ENCODE measurements at regions not wholly inside any gene's neighbourhood (a gene's known extent, or its start where the extent isn't known, plus 50 kb on each side); places are given as distances from the start of the nearest gene placed in this dataset.

DNA sequence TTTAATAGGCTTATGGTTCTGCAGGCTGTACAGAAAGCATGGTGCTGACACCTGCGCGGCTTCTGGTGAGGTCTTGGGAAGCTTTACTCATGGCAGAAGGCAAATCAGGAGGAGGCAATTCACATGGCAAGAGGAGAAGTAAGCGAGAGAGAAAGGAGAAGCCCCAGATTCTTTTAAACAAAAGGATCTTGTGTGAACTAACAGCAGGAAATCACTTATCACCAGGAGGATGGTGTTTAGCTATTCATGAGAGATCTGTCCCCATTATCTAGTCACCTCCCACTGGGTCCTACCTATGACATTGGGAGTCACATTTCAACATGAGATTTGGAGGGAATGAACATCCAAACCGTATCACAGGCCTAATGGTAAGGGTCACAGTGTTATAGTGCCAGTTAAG lies 678.0 kb upstream of the KCND2 start:
- no peaks in the 10 kb centered on the region for H3K9me3 ChIP-seq (ENCODE audit: insufficient read depth, low read depth)
- H3K36me3 ChIP-seq (ENCODE audit: low read depth), result no peaks in the 10 kb centered on the region
- TF ChIP-seq, protein P1, sequence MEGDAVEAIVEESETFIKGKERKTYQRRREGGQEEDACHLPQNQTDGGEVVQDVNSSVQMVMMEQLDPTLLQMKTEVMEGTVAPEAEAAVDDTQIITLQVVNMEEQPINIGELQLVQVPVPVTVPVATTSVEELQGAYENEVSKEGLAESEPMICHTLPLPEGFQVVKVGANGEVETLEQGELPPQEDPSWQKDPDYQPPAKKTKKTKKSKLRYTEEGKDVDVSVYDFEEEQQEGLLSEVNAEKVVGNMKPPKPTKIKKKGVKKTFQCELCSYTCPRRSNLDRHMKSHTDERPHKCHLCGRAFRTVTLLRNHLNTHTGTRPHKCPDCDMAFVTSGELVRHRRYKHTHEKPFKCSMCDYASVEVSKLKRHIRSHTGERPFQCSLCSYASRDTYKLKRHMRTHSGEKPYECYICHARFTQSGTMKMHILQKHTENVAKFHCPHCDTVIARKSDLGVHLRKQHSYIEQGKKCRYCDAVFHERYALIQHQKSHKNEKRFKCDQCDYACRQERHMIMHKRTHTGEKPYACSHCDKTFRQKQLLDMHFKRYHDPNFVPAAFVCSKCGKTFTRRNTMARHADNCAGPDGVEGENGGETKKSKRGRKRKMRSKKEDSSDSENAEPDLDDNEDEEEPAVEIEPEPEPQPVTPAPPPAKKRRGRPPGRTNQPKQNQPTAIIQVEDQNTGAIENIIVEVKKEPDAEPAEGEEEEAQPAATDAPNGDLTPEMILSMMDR (conservative IDR thresholded peaks at IDR 0.05), result no peak
- TF ChIP-seq EZH2 (IDR thresholded peaks at IDR 0.05; ENCODE audit: low read depth), result no peak
- no peaks in the 10 kb centered on the region for H4K20me1 ChIP-seq (ENCODE audit: insufficient read depth)
- no TSS peak for BruUV-seq (replicated peaks)
- no peak overlapping the region for H3K27ac ChIP-seq
- H3K4me2 ChIP-seq, result no peak overlapping the region
- ChIA-PET POLR2A (ENCODE audit: unreplicated experiment) (no interaction called here), CTCF (no interaction called here)
- H3F3A ChIP-seq (ENCODE audit: insufficient read depth, low read depth), result no peaks in the 10 kb centered on the region
- H3K79me2 ChIP-seq (ENCODE audit: low read depth), result no peaks in the 10 kb centered on the region
- intact Hi-C loops (cut with micrococcal nuclease; ENCODE audit: unreplicated experiment), result no loop called here
- no peak for DNase-seq
- no peak overlapping the region for H2AFZ ChIP-seq
- H3K9me2 ChIP-seq (ENCODE audit: insufficient read depth), result no peaks in the 10 kb centered on the region
- no peaks in the 10 kb centered on the region for H3K4me1 ChIP-seq (replicated peaks; ENCODE audit: insufficient read depth)
- no peaks in the 10 kb centered on the region for H3K27me3 ChIP-seq (ENCODE audit: insufficient read depth, low read depth)
- H3K4me3 ChIP-seq, result no peak overlapping the region

DNA sequence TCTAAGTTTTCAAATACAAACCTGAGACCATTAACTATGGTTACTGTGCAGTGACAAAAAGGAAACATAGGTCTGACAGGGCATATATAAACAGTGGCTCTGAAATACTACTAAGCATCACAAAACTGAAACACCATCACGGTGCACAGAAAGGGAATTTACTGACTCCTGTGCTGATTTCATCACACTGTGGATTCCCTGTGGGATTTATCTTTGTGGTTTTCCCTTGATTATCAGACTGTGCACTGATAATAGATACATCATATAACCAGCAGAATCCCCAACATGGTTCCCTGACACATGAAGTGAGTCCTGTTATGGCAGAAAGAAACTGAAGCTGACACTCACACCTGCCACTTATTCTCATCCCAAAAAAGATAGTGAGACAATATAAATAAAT lies 676.3 kb upstream of the KCND2 start:
- no TSS peak for BruUV-seq (replicated peaks)
- Histone ChIP-seq H3K4me3 (no peak overlapping the region), H3K9me2 (ENCODE audit: insufficient read depth) (no peaks in the 10 kb centered on the region), H4K20me1 (ENCODE audit: insufficient read depth) (no peaks in the 10 kb centered on the region), H3K79me2 (ENCODE audit: low read depth) (no peaks in the 10 kb centered on the region), H3K27me3 (ENCODE audit: insufficient read depth, low read depth) (no peaks in the 10 kb centered on the region), H3K27ac (no peak overlapping the region), H3K9me3 (ENCODE audit: insufficient read depth, low read depth) (no peaks in the 10 kb centered on the region), H3K4me1 (replicated peaks; ENCODE audit: insufficient read depth) (no peaks in the 10 kb centered on the region), H3K36me3 (ENCODE audit: low read depth) (no peaks in the 10 kb centered on the region), H3F3A (ENCODE audit: insufficient read depth, low read depth) (no peaks in the 10 kb centered on the region), H2AFZ (no peak overlapping the region), H3K4me2 (no peak overlapping the region)
- intact Hi-C loops (cut with micrococcal nuclease; ENCODE audit: unreplicated experiment), result no loop called here
- no peak for DNase-seq
- CTCF ChIA-PET, result no interaction called here
- TF ChIP-seq, protein P1 (conservative IDR thresholded peaks at IDR 0.05), result no peak
- no peak for TF ChIP-seq EZH2 (IDR thresholded peaks at IDR 0.05; ENCODE audit: low read depth)
- POLR2A ChIA-PET (ENCODE audit: unreplicated experiment), result no interaction called here

DNA sequence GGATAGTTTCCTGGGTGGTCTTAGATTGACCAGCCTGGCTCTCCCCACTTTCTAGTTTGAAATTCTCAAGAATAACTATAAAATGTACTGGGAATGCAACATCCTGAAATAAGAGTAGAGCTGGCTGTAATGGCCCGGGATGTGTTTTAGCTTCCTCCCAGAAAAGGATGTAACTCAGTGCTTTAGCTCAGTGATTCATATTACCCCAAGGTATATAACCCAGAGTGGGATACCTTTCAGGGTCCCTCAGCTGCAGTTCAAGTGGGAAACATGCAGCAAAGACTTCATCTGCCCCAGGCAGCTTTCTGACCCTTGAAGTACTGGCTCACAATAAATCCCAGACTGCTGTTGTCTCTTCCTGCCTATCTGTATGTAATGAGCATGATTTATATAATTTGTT lies 666.7 kb upstream of the KCND2 start:
- no peak for TF ChIP-seq EZH2 (IDR thresholded peaks at IDR 0.05; ENCODE audit: low read depth)
- TF ChIP-seq, protein P1 (conservative IDR thresholded peaks at IDR 0.05), result no peak
- Histone ChIP-seq H3K36me3 (ENCODE audit: low read depth) (no peaks in the 10 kb centered on the region), H3K9me3 (ENCODE audit: insufficient read depth, low read depth) (no peaks in the 10 kb centered on the region), H3K4me2 (no peak overlapping the region), H3K4me1 (replicated peaks; ENCODE audit: insufficient read depth) (no peaks in the 10 kb centered on the region), H3K79me2 (ENCODE audit: low read depth) (no peaks in the 10 kb centered on the region), H3K4me3 (no peak overlapping the region), H4K20me1 (ENCODE audit: insufficient read depth) (no peaks in the 10 kb centered on the region), H3F3A (ENCODE audit: insufficient read depth, low read depth) (no peaks in the 10 kb centered on the region), H3K9me2 (ENCODE audit: insufficient read depth) (no peaks in the 10 kb centered on the region), H2AFZ (no peak overlapping the region), H3K27ac (no peak overlapping the region), H3K27me3 (ENCODE audit: insufficient read depth, low read depth) (no peaks in the 10 kb centered on the region)
- CTCF ChIA-PET, result no interaction called here
- intact Hi-C loops (cut with micrococcal nuclease; ENCODE audit: unreplicated experiment), result no loop called here
- DNase-seq, result no peak
- POLR2A ChIA-PET (ENCODE audit: unreplicated experiment), result no interaction called here
- no TSS peak for BruUV-seq (replicated peaks)
